ENCODE measurements at regions not wholly inside any gene's neighbourhood (a gene's known extent, or its start where the extent isn't known, plus 50 kb on each side); places are given as distances from the start of the nearest gene placed in this dataset.

DNA sequence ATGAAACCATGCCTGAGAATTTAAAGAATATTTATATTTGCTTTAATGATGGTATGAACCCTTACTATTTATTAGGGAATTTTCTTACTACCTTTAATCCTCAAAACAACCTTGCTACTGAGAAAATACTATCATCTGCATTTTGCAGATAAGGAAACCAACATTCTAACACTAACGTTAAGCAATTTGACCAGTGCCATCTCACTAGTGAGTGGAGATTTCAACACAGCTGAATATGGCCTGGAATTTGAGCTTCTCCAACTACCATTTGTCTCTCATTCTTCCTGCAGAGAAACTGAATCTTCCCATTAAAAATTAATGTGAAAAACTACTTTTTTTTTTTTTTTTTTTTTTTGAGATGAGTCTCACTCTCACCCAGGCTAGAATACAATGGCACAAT, 380.9 kb upstream of the SMIM31 start:
- FAIRE-seq: no peak
- POLR2A ChIA-PET (ENCODE audit: partially characterized antibody): no interaction called here

More for the DNA sequence above, 380.9 kb upstream of the SMIM31 start:
- no peak overlapping the region for H2AFZ ChIP-seq (ENCODE audit: low read length)
- no peak overlapping the region for H2BK15ac ChIP-seq (ENCODE audit: low read length)
- H3K14ac ChIP-seq (ENCODE audit: insufficient read length): no peak overlapping the region
- no peak overlapping the region for H2BK120ac ChIP-seq (replicated peaks; ENCODE audit: low read depth, low read length)
- H3K4me2 ChIP-seq (ENCODE audit: insufficient read depth in 1 of 2, low read depth in 2 of 2, low read length in 2 of 2): no peak overlapping the region
- H3K18ac ChIP-seq (ENCODE audit: extremely low read depth, low read length): no peak overlapping the region
- no peaks in the 10 kb centered on the region for H3K27me3 ChIP-seq (replicated peaks in 1 of 4; ENCODE audit: control insufficient read depth in 3 of 4, extremely low read depth in 1 of 4, insufficient read depth in 3 of 4, low read length in 3 of 4)
- no peak overlapping the region for H3K4me3 ChIP-seq (ENCODE audit: extremely low read depth in 1 of 4, insufficient read depth in 2 of 4, low read depth in 3 of 4, low read length in 4 of 4)
- H3K4me1 ChIP-seq (replicated peaks in 1 of 4; ENCODE audit: control insufficient read depth in 3 of 4, insufficient read depth in 4 of 4, low read length in 3 of 4): no peaks in the 10 kb centered on the region
- no peaks in the 10 kb centered on the region for H3K79me2 ChIP-seq (ENCODE audit: control insufficient read depth in 1 of 2, insufficient read depth in 2 of 2, low read length in 2 of 2)
- no peaks in the 10 kb centered on the region for H3K79me1 ChIP-seq (ENCODE audit: low read depth, low read length)
- WGBS, 2 experiments (ENCODE audit: extremely low coverage in 1 of 2, insufficient coverage in 1 of 2, insufficient read length in 1 of 2, insufficient replicate concordance in 2 of 2, low coverage in 1 of 2, low lambda C conversion rate in 2 of 2, missing lambda C conversion rate in 1 of 2): 88% methylated on average over 1 of the region's 1 CpG; no CpG with 5 or more reads in 1 of the 2 experiments
- no peak overlapping the region for H3K23ac ChIP-seq (ENCODE audit: insufficient read length)
- H2BK20ac ChIP-seq (ENCODE audit: low read length): no peak overlapping the region
- TF ChIP-seq E2F6 (IDR thresholded peaks at IDR 0.05) (no peak), KDM5A (IDR thresholded peaks at IDR 0.05; ENCODE audit: low read length) (no peak), SIX5 (IDR thresholded peaks at IDR 0.05; ENCODE audit: low read depth, low read length) (no peak), HDAC2 (IDR thresholded peaks at IDR 0.05; ENCODE audit: borderline replicate concordance in 1 of 2, low read depth in 2 of 2, low read length in 2 of 2) (no peak), POLR2A (IDR thresholded peaks at IDR 0.05; ENCODE audit: control extremely low read depth in 1 of 2, low read depth in 2 of 2, low read length in 2 of 2) (no peak), YY1 (IDR thresholded peaks at IDR 0.05; ENCODE audit: low read depth, low read length) (no peak), ASH2L (IDR thresholded peaks at IDR 0.05; ENCODE audit: low read length) (no peak), CREB1 (IDR thresholded peaks at IDR 0.05) (no peak), SP1 (IDR thresholded peaks at IDR 0.05; ENCODE audit: low read depth, low read length) (no peak), EP300 (IDR thresholded peaks at IDR 0.05; ENCODE audit: borderline replicate concordance in 1 of 2, low read depth in 2 of 2, low read length in 2 of 2) (no peak), SIRT6 (IDR thresholded peaks at IDR 0.05; ENCODE audit: low read length) (no peak), NANOG (IDR thresholded peaks at IDR 0.05; ENCODE audit: insufficient read depth, low read depth, low read length, poor library complexity, severe bottlenecking) (no peak)
- TF ChIP-seq, protein P1, sequence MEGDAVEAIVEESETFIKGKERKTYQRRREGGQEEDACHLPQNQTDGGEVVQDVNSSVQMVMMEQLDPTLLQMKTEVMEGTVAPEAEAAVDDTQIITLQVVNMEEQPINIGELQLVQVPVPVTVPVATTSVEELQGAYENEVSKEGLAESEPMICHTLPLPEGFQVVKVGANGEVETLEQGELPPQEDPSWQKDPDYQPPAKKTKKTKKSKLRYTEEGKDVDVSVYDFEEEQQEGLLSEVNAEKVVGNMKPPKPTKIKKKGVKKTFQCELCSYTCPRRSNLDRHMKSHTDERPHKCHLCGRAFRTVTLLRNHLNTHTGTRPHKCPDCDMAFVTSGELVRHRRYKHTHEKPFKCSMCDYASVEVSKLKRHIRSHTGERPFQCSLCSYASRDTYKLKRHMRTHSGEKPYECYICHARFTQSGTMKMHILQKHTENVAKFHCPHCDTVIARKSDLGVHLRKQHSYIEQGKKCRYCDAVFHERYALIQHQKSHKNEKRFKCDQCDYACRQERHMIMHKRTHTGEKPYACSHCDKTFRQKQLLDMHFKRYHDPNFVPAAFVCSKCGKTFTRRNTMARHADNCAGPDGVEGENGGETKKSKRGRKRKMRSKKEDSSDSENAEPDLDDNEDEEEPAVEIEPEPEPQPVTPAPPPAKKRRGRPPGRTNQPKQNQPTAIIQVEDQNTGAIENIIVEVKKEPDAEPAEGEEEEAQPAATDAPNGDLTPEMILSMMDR (IDR thresholded peaks at IDR 0.05; ENCODE audit: control extremely low read depth in 1 of 3, insufficient read depth in 1 of 3, low read depth in 1 of 3, low read length in 3 of 3): no peak
- no peak overlapping the region for H2BK12ac ChIP-seq (ENCODE audit: low read depth, low read length)
- H2BK5ac ChIP-seq (ENCODE audit: low read depth, low read length): no peak overlapping the region
- H3K27ac ChIP-seq (ENCODE audit: low read depth, low read length): no peak overlapping the region
- H3K9me3 ChIP-seq (ENCODE audit: insufficient read depth in 2 of 2, low read depth in 1 of 2, low read length in 1 of 2): no peaks in the 10 kb centered on the region
- no peak overlapping the region for H3K56ac ChIP-seq (replicated peaks; ENCODE audit: insufficient read length, low read depth, low read length)
- H4K5ac ChIP-seq (ENCODE audit: insufficient read length, low read depth, low read length): no peak overlapping the region
- H4K20me1 ChIP-seq (replicated peaks in 1 of 2; ENCODE audit: control insufficient read depth in 1 of 2, insufficient read depth in 2 of 2, low read length in 2 of 2): no peaks in the 10 kb centered on the region
- H3K4ac ChIP-seq (replicated peaks; ENCODE audit: insufficient read length, low read depth, low read length): no peak overlapping the region
- no peak for DNase-seq (ENCODE audit: low read depth in 1 of 2, low spot score in 2 of 2)
- no peak overlapping the region for H4K8ac ChIP-seq (ENCODE audit: extremely low read depth, insufficient read depth, low read length)
- CTCF ChIA-PET (ENCODE audit: partially characterized antibody): no interaction called here
- no peaks in the 10 kb centered on the region for H3K23me2 ChIP-seq (ENCODE audit: low read depth, low read length)
- no peaks in the 10 kb centered on the region for H3K36me3 ChIP-seq (ENCODE audit: control insufficient read depth in 2 of 4, insufficient read depth in 4 of 4, low read length in 3 of 4)
- no peak overlapping the region for H4K91ac ChIP-seq (replicated peaks; ENCODE audit: insufficient read length, low read length)
- no peak overlapping the region for H2AK5ac ChIP-seq (ENCODE audit: low read depth, low read length)
- H3K9ac ChIP-seq (replicated peaks in 1 of 4; ENCODE audit: extremely low read depth in 1 of 4, low read depth in 3 of 4, low read length in 3 of 4): no peak overlapping the region

Measured in H1 (cell line).